Raji (cell line): ENCODE measurements at regions not wholly inside any gene's neighbourhood (a gene's known extent, or its start where the extent isn't known, plus 50 kb on each side); places are given as distances from the start of the nearest gene placed in this dataset.
A peak's percentile ranks its signal among the peaks of the same experiment; 100 is the strongest.

Experiments used
- POLR2A ChIP-seq: IDR thresholded peaks from 2 replicates; pipeline ENCODE4 v1.6.1; 2011; ENCODE audit warnings: low read depth, low read length, control low read depth; ENCODE audit not compliant: insufficient read depth

DNA sequence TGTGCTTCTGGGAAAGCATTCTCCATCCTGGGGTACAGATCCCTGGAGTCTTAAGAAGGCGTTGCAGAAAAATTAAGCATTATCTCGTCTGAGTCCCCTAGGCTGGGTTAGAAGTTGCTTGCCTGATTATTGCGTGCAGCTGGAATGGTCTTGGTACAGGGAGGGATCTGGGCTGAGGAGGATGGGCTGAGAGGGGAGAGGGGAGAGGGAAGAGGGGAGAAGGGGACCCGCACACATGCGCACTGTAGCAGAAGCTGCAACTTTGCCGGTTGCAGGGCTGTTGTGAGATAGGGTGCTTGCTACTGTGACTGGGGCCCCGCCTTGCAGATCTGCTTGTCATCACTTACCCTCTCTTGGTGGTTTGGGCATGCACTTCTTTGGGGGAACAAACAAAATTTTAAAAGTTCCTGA, 316.8 kb downstream of the DLEU7 start:
- TF ChIP-seq POLR2A = peak; percentile 38; the same call in 1 of the 2 replicates

DNA sequence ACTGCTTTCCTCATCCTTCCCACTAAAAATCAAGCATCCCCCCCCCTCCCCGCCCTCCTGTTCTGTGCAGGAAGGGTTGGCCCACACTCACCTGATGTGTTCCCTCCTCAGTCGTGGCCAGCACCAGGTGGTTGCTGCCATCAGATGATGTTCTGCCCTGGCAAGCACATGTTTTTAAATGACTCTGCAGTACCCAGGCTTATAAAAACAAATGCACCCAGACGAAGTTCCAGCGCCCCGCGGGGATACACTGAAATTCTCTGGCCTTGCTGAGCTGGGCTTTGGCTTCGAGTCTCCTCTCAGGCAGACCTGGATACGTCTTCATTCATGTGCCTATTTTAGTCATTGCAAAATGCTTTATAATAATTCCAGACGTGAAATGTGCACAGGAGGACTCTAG, 316.3 kb downstream of the DLEU7 start:
- no peak for TF ChIP-seq POLR2A

DNA sequence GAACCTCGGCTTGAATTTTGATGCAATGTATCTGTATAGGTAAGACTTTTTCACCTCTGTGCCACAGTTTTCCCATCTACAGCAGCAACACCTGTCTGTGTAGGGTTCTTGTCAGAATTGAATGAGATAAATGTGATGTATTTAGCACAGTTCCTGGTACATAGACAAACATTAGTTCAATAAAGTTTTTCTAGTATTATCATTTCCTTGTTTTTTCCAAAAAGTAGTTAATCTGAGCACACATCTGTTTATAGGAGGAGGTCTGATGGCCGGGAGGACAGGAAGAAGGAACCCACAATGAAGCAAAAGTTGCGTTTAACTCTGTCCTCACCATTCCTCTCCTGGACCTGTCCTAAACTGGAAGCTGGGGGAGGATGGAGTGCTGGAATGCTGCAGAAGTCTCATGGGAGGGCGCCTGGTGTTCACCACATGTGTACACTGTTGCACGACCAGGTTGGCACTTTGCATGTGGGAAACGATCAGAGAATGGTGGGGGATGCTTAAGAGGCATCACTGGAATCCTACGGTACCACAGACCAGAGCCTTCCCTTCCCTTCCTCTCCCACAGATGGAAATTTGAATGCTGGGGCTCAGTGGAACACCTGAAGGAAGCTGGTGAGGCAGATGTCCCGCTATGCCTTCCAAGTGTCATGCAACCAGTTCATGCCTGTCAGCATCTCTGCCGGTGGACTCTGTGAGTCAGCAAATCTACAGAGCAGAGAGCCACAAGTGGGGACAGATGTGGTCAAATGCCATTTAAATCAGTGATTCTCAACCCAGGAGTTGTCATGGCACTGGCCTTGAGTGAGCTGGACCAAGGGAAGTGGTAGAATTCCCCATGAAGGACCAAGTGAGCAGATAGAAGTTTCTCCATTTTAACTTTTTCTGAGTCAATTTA, 315.6 kb downstream of the DLEU7 start:
- no peak for TF ChIP-seq POLR2A

DNA sequence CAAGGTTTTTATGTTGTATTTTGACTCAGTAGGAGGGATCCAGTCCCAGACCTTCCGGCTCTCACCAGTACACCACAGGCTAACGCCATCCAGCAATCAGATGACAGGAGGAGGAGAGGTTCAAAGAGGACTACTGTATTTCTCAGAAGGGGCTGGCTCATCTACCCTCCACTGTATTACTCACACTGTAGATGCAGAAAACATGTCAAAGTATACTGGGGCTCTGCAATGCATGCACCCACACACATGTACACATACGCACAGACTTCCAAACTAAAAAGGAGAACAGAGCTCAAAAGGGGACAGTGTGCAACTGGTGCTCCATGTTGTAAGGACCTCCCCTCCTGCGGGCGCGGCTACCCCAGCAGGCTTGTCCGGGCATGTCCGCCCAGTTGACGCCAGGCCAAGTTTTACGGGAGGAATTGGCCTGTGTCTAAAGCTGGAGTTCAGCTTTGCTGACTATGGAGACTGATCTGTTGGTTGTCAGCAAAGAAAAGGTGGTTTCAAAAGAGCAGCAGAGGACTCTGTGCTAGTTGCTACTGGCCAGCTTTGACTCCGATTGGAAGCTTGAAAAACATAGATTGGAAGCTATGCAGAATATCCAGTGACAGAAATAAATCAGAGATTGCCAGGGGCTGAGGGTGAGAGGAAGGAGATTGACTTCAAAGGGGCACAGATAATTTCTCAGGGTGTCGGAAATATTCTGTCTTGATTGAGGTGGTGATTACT, 314.2 kb downstream of the DLEU7 start:
- TF ChIP-seq POLR2A = no peak

DNA sequence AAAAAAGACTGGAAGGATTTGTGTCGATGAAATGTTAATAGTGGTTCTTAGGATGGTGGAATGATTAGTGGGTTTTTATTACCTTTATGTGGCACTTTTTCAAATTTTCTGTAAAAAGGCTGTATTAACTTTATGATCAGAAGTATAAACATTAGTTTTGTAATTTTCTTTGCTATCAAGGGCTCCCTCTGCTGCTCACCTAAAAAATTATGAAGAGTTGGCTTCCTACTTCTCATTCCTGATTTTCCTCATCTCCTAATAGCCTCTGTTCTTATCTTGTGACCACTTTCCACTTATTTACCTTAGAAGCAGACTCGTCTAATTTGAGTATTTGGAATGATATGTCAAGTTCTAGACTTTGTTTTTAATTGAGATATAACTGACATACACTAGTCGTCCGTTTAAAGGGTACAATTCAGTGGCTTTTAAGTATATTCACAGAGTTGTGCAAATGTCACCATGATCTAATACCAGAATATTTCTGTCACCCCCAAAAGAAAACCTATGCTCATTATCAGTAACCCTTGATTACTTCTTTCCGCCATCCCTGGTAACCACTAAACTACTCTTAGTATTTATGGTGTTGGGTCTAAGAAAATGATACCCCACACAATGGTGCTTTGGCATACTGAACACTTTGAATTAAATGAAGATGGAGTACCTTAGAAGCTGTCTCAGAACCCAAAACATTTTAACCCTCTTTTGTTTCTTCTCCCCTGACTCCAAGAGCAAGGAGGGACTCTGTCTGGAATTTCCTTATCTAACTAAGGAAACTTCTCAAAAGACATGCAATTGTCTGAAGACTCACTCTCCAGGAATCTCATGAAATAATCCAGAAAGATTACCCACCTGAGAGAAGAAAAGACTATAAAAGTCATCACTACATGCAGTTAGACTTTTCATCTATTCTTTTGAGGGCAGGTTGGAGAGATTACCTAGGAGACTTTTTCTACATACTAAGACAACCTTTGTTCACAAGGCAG, 311.3 kb downstream of the DLEU7 start:
- no peak for TF ChIP-seq POLR2A

DNA sequence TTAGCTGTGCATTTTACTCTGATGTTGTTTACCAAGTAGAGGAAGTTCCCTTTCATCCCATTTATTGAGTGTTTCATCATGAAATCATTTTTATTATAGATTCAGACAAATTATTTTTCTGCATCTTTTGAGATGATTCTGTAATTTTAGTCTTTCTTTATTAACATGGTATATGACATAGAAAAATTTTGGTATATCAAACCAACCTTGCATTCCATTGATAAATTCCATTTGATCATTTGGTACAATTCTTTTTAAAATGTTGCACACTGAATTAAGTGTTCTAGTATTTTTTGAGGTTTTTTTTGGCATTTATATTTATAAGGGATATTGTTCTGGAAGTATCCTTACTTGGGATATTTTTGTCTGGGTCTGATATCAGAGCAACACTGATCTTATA, 308.4 kb downstream of the DLEU7 start:
- TF ChIP-seq POLR2A = no peak

DNA sequence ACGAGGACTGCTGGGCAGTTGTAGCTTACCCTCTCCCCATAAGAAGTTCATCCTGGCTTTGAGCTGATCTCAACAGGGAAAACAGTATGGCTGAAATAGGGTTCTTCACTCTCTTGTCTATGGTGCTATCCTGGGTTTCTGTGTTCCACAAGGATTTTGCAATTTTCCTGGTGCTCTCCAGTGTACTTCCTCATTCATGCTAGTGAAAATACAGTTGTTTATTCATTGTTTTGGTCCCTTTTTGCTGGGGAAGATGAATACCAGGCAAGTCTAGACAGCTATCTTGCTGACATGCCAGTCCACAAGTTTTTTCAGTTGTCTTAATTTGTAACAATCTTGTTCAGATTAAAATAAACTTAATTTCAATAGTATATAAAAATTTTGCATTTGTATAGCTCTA, 306.5 kb downstream of the DLEU7 start:
- no peak for TF ChIP-seq POLR2A

DNA sequence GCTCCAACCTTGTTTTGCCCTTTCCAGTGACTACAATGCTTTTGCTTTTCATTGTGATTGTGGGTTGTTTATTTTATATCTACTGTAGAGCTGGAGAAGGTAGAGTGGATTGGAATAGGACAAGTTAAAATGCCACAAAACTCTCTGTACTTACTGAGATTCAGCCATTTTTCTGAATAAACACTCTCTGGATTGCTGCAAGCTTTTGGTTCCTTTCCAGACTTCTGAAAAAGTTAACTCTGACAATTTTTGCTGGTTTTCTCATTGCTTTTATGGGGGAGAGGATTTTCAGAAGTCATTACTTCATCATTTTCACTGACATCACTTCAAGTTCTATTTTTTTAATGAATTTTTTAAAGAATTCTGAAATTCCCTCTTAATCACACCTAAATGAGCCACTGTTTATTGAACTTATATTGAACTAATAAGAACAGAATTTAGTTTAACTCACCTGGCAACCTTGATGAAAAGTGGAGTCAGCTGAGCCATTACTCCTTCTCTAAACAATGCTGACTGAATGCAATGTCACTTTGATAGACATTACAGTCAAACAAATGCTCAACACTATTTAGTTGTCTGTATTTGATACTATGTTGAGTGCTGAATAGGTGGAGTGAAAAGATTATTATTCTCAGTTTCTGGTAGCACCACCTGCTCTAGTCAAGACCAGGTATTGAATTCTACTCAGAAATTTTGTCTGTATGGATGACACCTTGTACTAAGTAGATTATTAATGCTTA, 303.5 kb downstream of the DLEU7 start:
- TF ChIP-seq POLR2A = no peak

DNA sequence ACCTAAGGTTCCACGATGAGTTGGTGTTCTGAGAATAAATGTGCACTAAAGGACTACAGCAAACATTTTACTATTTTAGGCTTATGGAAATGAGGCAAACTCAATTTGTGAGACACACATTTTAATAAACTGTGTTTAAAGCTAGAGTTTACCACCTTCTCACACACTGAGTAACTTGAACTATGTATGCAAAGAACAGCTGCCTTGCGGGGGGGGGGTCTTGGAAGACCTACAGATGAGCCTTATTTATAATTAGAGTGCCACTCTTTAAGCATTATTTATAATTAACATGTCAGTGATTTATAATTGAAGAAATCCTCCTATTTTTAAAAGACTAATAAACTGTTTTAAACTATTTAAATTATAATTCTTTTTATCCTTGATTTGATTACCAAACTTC, 300.4 kb downstream of the DLEU7 start:
- no peak for TF ChIP-seq POLR2A

DNA sequence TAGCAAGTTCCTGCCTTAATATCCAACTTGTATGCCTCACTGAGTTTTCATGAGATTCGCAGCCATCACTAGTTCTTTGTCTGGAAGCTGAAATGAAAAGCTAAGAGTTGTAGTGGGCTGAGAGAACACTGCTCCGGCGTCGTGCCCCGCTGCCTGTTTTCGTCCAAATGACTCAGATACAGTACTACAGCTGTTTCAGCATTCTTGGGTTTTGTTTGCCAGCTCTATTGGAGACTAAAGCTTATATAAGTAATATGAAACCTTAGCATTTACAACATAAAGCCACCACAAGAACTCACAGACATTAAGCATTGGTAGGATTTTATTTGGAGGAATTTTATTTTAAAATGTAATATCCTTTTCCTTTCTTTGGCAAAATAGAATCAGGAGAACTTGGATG, 299.7 kb downstream of the DLEU7 start:
- no peak for TF ChIP-seq POLR2A

DNA sequence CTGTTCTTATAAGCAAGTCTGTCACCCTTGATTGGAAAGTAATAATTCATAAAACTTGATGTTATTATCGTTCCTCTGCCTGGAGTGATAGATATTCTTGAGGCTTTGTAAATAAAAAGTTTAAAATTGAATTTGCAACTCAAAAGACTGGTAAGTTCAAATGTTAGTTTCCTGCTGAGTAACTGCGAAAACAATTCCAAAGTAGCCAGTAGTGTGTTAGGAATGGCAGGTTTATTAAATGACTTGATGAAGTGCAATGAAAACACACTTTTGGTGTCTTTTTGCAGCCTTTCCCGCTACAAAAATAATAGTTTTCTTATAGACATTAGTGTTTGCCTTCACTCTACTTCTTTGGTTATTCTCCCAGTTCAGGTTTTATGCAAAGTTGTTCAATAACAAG, 299.3 kb downstream of the DLEU7 start:
- no peak for TF ChIP-seq POLR2A

DNA sequence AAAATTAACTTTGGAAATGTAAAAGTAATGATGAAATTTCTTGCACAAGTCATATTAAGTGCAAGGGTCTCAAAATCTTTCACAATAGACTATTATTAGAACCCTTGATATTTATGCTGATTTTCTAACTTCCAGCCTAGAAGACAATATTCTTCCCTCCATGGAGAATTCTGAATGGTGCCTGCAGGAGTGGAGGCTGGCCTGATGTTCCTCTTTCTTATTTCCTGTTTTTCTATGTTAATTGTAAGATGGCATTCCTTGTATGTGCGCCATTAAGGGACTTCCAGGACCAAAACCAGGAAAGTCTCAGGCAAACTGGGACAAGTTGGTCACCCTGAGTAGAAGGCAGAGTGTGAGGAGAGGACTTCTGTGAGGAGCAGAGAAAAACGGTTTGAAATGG, 294.9 kb downstream of the DLEU7 start:
- no peak for TF ChIP-seq POLR2A

DNA sequence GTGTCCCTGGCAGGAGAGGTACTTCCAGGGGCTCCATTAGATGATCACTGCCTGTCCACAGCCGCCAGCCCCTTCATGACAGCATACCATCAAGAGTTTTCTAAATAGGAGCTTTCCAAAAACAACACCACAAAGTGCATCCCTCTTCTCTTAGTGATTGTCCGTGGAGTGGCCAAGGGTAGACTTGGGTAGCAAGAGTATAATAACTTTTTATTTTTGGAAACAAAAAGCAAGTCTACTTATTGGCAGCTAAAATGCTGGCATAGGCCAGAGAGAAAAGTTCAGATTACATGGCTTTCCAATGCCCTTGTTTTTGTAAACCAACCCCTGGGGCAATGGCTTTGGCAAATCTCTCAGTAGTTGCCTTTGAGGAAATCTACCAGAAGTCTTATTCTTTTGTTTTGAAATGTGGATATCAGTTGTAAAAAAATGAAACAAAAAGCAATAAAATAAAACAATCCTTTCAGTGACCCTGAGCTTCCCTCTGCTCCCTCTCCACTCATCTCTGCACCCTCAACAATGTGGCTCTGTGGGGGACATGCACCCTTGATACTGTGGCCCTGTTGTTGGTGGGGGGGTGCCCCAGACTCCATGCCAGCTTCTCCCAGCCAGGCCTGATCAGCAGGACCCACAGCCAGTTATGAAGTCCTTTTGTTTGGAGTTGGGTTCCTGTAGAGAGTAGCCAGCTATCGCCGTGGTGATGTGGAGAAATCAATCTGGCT, 294.1 kb downstream of the DLEU7 start:
- TF ChIP-seq POLR2A = no peak

DNA sequence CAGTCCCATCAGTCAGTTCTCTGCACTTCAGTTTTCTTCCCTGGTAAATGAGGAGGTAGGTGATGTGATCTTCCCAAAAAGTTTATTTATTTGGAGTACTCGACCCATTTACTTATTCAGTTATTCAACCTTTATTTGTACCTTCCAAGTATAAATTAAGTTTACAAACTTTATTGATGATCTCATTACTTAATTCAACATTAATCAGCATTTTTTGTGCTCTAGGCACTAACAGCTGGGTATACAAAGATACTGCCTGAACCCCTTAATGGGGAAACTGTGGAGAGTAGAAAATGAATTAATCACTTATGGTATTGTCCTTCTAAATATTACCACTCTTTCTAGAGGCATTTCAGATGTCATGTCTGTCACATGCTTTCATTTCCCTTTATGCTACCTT, 293.3 kb downstream of the DLEU7 start:
- TF ChIP-seq POLR2A = no peak
